GM12878 (cell line): ENCODE measurements at regions not wholly inside any gene's neighbourhood (a gene's known extent, or its start where the extent isn't known, plus 50 kb on each side); places are given as distances from the start of the nearest gene placed in this dataset.

ENCODE experiments used
- ATAC-seq: fragments of 200-7000 bp; cut with Tn5 transposase; 3 replicates; pipeline ENCODE4 v1.9.1; 2020; ENCODE audit warnings: mild to moderate bottlenecking, moderate library complexity
- BruUV-seq: library from RNA; stranded (reverse); fragments of 400-500 nt; replicated peaks from 2 replicates; lab custom pipeline; 2021; lab: Mats Ljungman, UMichigan
- CTCF ChIA-PET: fragments of 300-600 bp; sonication (Branson Sonifier 250); formaldehyde crosslinking; extraction: SDS; loops from one replicate; lab custom pipeline; 2021; ENCODE audit warnings: inconsistent platforms; lab: Yijun Ruan, JAX
- POLR2A ChIA-PET: fragments of 350-600 bp; formaldehyde crosslinking; extraction: SDS; loops from one replicate; lab custom pipeline; 2021; ENCODE audit warnings: inconsistent platforms; lab: Charles Lee
- RAD21 ChIA-PET: fragments of 300-600 bp; sonication (Branson Sonifier 250); formaldehyde crosslinking; loops from one replicate; lab custom pipeline; 2023; ENCODE audit warnings: antibody characterized with exemption; ENCODE audit not compliant: unreplicated experiment; lab: Charles Lee
- SMC1A ChIA-PET: fragments of 300-600 bp; sonication (Branson Sonifier 250); formaldehyde crosslinking; loops from one replicate; lab custom pipeline; 2023; ENCODE audit not compliant: unreplicated experiment, uncharacterized antibody; lab: Charles Lee
- DNase-seq: peaks from one replicate; pipeline ENCODE4 v3.0.0-alpha.2; 2011; ENCODE audit warnings: low read depth, low spot score
- FAIRE-seq: peaks from 3 replicates; lab custom pipeline; 2011; peaks lifted over from hg19 to GRCh38; lab: Jason Lieb, UNC
- H2AFZ ChIP-seq: 2 replicates; pipeline ENCODE4 v1.6.0; 2011; ENCODE audit warnings: low read depth, low read length, control low read depth; ENCODE audit not compliant: control insufficient read depth
- H3K27ac ChIP-seq: 2 replicates; pipeline ENCODE4 v1.5.1; 2011; ENCODE audit warnings: control low read depth; ENCODE audit not compliant: control insufficient read depth, insufficient read depth
- H3K27me3 ChIP-seq, 2 experiments: replicated peaks in 1 of 2; 2 replicates each; pipeline versions ENCODE4 v1.6.0 to v1.6.1; 2011; ENCODE audit warnings: low read length in 1 of 2; ENCODE audit not compliant: control insufficient read depth in 2 of 2, insufficient read depth in 2 of 2
- H3K36me3 ChIP-seq, 2 experiments: 2 replicates each; pipeline ENCODE4 v1.5.1; 2011; ENCODE audit warnings: low read length in 1 of 2; ENCODE audit not compliant: control insufficient read depth in 2 of 2, insufficient read depth in 2 of 2
- H3K4me1 ChIP-seq: 2 replicates; pipeline ENCODE4 v1.6.1; 2011; ENCODE audit warnings: mild to moderate bottlenecking, low read length, moderate library complexity, mixed read lengths; ENCODE audit not compliant: control insufficient read depth, insufficient read depth
- H3K4me2 ChIP-seq: 2 replicates; pipeline ENCODE4 v1.6.0; 2011; ENCODE audit warnings: control low read depth; ENCODE audit not compliant: control insufficient read depth, insufficient read depth
- H3K4me3 ChIP-seq: fragments of 200-600 bp; sonication (generic); 2 replicates; pipeline ENCODE4 v1.5.1; 2016
- H3K79me2 ChIP-seq: 2 replicates; pipeline ENCODE4 v1.6.0; 2011; ENCODE audit warnings: low read length; ENCODE audit not compliant: control insufficient read depth, insufficient read depth
- H3K9ac ChIP-seq: 2 replicates; pipeline ENCODE4 v1.8.0; 2011; ENCODE audit warnings: low read length, control low read depth, mixed read lengths; ENCODE audit not compliant: control insufficient read depth, insufficient read depth
- H3K9me3 ChIP-seq: replicated peaks from 3 replicates; pipeline ENCODE4 v1.5.1; 2011; ENCODE audit warnings: mild to moderate bottlenecking, low read length; ENCODE audit not compliant: control insufficient read depth, insufficient read depth
- H4K20me1 ChIP-seq: 2 replicates; pipeline ENCODE4 v1.6.0; 2011; ENCODE audit not compliant: control insufficient read depth, insufficient read depth
- ASH2L ChIP-seq: fragments of 300-600, 200-600 bp; sonication (generic); IDR thresholded peaks from 2 replicates; pipeline ENCODE4 v1.6.1; 2017; ENCODE audit warnings: low read depth, mild to moderate bottlenecking, borderline replicate concordance
- BHLHE40 ChIP-seq, 2 experiments: fragments of 450-650 bp in 1 of 2; IDR thresholded peaks; 2 replicates each; pipeline ENCODE4 v1.6.1; 2011 to 2017; ENCODE audit warnings: low read depth in 2 of 2, borderline replicate concordance in 1 of 2, improper control_type of control experiment in 1 of 2, low read length in 1 of 2, mild to moderate bottlenecking in 1 of 2
- CREB1 ChIP-seq: IDR thresholded peaks from 2 replicates; pipeline ENCODE4 v1.6.1; 2012; ENCODE audit warnings: low read depth, mild to moderate bottlenecking, inconsistent platforms
- EZH2 ChIP-seq: IDR thresholded peaks from 2 replicates; pipeline ENCODE4 v1.6.1; 2012; ENCODE audit warnings: low read depth, mild to moderate bottlenecking, control low read depth, inconsistent platforms, low read length, borderline replicate concordance; ENCODE audit not compliant: control insufficient read depth
- IKZF2 ChIP-seq, 2 experiments: fragments of 450-650 bp; IDR thresholded peaks; 2 replicates each; pipeline ENCODE4 v1.6.1; 2017; ENCODE audit warnings: mild to moderate bottlenecking in 2 of 2, moderate library complexity in 2 of 2
- JUNB ChIP-seq: IDR thresholded peaks from 2 replicates; pipeline ENCODE4 v1.6.1; 2016; ENCODE audit warnings: antibody characterized with exemption, mild to moderate bottlenecking
- NFXL1 ChIP-seq: fragments of 450-650 bp; IDR thresholded peaks from 2 replicates; pipeline ENCODE4 v1.6.1; 2017; ENCODE audit warnings: antibody characterized with exemption, mild to moderate bottlenecking, borderline replicate concordance
- NRF1 ChIP-seq: conservative IDR thresholded peaks from 2 replicates; pipeline ENCODE4 v1.6.1; 2011; ENCODE audit warnings: mild to moderate bottlenecking, low read depth, low read length, improper control_type of control experiment
- RAD21 ChIP-seq: IDR thresholded peaks from 2 replicates; pipeline ENCODE4 v1.6.1; 2011; ENCODE audit warnings: mild to moderate bottlenecking, low read depth, low read length, moderate library complexity; ENCODE audit not compliant: insufficient read depth
- RELA ChIP-seq: fragments of 450-650 bp; IDR thresholded peaks from 2 replicates; pipeline ENCODE4 v1.8.0; 2014; ENCODE audit warnings: borderline replicate concordance; ENCODE audit not compliant: partially characterized antibody
- SMAD5 ChIP-seq: IDR thresholded peaks from 2 replicates; pipeline ENCODE4 v1.6.1; 2016; ENCODE audit warnings: antibody characterized with exemption, low read depth
- TAF1 ChIP-seq: IDR thresholded peaks from 2 replicates; pipeline ENCODE4 v1.6.1; 2011; ENCODE audit warnings: mild to moderate bottlenecking, low read depth, low read length, borderline replicate concordance
- ZNF207 ChIP-seq: fragments of 450-650 bp; IDR thresholded peaks from 2 replicates; pipeline ENCODE4 v1.6.1; 2014; ENCODE audit warnings: antibody characterized with exemption, mild to moderate bottlenecking, borderline replicate concordance
- ZNF274 ChIP-seq: IDR thresholded peaks from one replicate; pipeline ENCODE4 v1.8.0; 2011; ENCODE audit not compliant: insufficient read length, insufficient read depth
- WGBS: methylation state at CpG from one replicate; pipeline ENCODE4 v1.1.6; 2016; ENCODE audit warnings: low lambda C conversion rate; ENCODE audit not compliant: insufficient replicate concordance, insufficient coverage; ENCODE audit errors: missing lambda C conversion rate; 5-methylcytosine and 5-hydroxymethylcytosine counted together
- in situ Hi-C: fragments of 300-500 bp; cut with MboI; formaldehyde crosslinking; loops from 9 replicates; pipeline ENCODE4 v1.14.3; 2018; ENCODE audit warnings: mixed read lengths
- intact Hi-C: fragments of 100-400 bp; cut with micrococcal nuclease; formaldehyde crosslinking; loops from one replicate; pipeline ENCODE4 v1.14.2; 2022; ENCODE audit not compliant: unreplicated experiment
- TF ChIP-seq, protein P1 (sequence below): IDR thresholded peaks from 2 replicates; pipeline ENCODE4 v1.6.1; 2012; ENCODE audit warnings: improper control_type of control experiment, low read depth, low read length; ENCODE audit not compliant: insufficient replicate concordance
- TF ChIP-seq, protein P2 (sequence below): fragments of 450-650 bp; IDR thresholded peaks from 2 replicates; pipeline ENCODE4 v1.6.1; 2018; ENCODE audit warnings: borderline replicate concordance, mild to moderate bottlenecking; ENCODE audit not compliant: partially characterized antibody
- TF ChIP-seq, protein P3 (sequence below): fragments of 450-650 bp; IDR thresholded peaks from 2 replicates; pipeline ENCODE4 v1.6.1; 2017; ENCODE audit warnings: mild to moderate bottlenecking

DNA sequence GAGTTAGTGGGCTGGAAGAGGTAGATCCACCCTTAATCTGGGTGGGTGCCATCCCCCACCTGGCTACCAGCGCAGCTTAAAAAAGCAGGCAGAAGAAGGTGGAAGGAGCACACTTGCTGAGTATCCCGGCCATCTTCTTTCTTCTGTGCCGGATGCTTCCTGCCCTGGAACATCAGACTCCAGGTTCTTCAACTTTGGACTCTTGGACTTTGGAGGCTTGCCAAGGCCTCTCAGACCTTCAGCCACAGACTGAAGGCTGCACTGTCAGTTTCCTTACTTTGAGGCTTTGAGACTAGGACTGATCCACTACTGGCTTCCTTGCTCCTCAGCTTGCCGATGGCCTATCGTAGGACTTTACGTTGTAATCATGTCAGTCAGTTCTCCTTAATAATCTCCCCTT, 127.6 kb upstream of the GPC6 start:
- Histone ChIP-seq H3K27ac (no peak overlapping the region), H2AFZ (no peak overlapping the region), H4K20me1 (no peaks in the 10 kb centered on the region), H3K27me3 (no peaks in the 10 kb centered on the region), H3K4me3 (no peak overlapping the region), H3K9me3 (no peaks in the 10 kb centered on the region), H3K4me1 (no peaks in the 10 kb centered on the region), H3K79me2 (no peaks in the 10 kb centered on the region), H3K9ac (no peak overlapping the region), H3K4me2 (no peak overlapping the region), H3K36me3 (no peaks in the 10 kb centered on the region)
- ChIA-PET POLR2A (no interaction called here), RAD21 (no interaction called here), CTCF (no interaction called here), SMC1A (no interaction called here)
- in situ Hi-C loops, result no loop called here
- ATAC-seq (no peak), DNase-seq (no peak), FAIRE-seq (no peak)
- intact Hi-C loops, result no loop called here
- no TSS peak for BruUV-seq
- WGBS, result 45% methylated on average over 6 of the region's 6 CpGs
- TF ChIP-seq EZH2 (no peak), ZNF274 (no peak), SMAD5 (no peak), NFXL1 (no peak), BHLHE40 (IDR thresholded peaks at IDR 0.05; ENCODE audit: borderline replicate concordance in 1 of 2, low read depth in 2 of 2, low read length in 1 of 2) (no peak), ZNF207 (no peak), JUNB (no peak), IKZF2 (IDR thresholded peaks at IDR 0.05) (no peak), ASH2L (no peak), TAF1 (no peak), CREB1 (no peak), RAD21 (no peak), NRF1 (no peak), RELA (no peak)
- TF ChIP-seq, protein P1, sequence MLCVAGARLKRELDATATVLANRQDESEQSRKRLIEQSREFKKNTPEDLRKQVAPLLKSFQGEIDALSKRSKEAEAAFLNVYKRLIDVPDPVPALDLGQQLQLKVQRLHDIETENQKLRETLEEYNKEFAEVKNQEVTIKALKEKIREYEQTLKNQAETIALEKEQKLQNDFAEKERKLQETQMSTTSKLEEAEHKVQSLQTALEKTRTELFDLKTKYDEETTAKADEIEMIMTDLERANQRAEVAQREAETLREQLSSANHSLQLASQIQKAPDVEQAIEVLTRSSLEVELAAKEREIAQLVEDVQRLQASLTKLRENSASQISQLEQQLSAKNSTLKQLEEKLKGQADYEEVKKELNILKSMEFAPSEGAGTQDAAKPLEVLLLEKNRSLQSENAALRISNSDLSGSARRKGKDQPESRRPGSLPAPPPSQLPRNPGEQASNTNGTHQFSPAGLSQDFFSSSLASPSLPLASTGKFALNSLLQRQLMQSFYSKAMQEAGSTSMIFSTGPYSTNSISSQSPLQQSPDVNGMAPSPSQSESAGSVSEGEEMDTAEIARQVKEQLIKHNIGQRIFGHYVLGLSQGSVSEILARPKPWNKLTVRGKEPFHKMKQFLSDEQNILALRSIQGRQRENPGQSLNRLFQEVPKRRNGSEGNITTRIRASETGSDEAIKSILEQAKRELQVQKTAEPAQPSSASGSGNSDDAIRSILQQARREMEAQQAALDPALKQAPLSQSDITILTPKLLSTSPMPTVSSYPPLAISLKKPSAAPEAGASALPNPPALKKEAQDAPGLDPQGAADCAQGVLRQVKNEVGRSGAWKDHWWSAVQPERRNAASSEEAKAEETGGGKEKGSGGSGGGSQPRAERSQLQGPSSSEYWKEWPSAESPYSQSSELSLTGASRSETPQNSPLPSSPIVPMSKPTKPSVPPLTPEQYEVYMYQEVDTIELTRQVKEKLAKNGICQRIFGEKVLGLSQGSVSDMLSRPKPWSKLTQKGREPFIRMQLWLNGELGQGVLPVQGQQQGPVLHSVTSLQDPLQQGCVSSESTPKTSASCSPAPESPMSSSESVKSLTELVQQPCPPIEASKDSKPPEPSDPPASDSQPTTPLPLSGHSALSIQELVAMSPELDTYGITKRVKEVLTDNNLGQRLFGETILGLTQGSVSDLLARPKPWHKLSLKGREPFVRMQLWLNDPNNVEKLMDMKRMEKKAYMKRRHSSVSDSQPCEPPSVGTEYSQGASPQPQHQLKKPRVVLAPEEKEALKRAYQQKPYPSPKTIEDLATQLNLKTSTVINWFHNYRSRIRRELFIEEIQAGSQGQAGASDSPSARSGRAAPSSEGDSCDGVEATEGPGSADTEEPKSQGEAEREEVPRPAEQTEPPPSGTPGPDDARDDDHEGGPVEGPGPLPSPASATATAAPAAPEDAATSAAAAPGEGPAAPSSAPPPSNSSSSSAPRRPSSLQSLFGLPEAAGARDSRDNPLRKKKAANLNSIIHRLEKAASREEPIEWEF, result no peak
- TF ChIP-seq, protein P2, sequence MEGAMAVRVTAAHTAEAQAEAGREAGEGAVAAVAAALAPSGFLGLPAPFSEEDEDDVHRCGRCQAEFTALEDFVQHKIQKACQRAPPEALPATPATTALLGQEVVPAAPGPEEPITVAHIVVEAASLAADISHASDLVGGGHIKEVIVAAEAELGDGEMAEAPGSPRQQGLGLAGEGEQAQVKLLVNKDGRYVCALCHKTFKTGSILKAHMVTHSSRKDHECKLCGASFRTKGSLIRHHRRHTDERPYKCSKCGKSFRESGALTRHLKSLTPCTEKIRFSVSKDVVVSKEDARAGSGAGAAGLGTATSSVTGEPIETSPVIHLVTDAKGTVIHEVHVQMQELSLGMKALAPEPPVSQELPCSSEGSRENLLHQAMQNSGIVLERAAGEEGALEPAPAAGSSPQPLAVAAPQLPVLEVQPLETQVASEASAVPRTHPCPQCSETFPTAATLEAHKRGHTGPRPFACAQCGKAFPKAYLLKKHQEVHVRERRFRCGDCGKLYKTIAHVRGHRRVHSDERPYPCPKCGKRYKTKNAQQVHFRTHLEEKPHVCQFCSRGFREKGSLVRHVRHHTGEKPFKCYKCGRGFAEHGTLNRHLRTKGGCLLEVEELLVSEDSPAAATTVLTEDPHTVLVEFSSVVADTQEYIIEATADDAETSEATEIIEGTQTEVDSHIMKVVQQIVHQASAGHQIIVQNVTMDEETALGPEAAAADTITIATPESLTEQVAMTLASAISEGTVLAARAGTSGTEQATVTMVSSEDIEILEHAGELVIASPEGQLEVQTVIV, result no peak
- TF ChIP-seq, protein P3, sequence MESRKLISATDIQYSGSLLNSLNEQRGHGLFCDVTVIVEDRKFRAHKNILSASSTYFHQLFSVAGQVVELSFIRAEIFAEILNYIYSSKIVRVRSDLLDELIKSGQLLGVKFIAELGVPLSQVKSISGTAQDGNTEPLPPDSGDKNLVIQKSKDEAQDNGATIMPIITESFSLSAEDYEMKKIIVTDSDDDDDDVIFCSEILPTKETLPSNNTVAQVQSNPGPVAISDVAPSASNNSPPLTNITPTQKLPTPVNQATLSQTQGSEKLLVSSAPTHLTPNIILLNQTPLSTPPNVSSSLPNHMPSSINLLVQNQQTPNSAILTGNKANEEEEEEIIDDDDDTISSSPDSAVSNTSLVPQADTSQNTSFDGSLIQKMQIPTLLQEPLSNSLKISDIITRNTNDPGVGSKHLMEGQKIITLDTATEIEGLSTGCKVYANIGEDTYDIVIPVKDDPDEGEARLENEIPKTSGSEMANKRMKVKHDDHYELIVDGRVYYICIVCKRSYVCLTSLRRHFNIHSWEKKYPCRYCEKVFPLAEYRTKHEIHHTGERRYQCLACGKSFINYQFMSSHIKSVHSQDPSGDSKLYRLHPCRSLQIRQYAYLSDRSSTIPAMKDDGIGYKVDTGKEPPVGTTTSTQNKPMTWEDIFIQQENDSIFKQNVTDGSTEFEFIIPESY, result no peak
